Erythroblast (primary cell): ENCODE measurements at regions not wholly inside any gene's neighbourhood (a gene's known extent, or its start where the extent isn't known, plus 50 kb on each side); places are given as distances from the start of the nearest gene placed in this dataset.

ENCODE experiments used
- GATA1 ChIP-seq: IDR thresholded peaks from 2 replicates; pipeline ENCODE4 v1.6.1; 2011; ENCODE audit warnings: low read depth, mild to moderate bottlenecking, control low read depth, low read length, moderate library complexity
- POLR2A ChIP-seq: IDR thresholded peaks from 2 replicates; pipeline ENCODE4 v1.6.1; 2011; ENCODE audit warnings: mild to moderate bottlenecking, low read length

DNA sequence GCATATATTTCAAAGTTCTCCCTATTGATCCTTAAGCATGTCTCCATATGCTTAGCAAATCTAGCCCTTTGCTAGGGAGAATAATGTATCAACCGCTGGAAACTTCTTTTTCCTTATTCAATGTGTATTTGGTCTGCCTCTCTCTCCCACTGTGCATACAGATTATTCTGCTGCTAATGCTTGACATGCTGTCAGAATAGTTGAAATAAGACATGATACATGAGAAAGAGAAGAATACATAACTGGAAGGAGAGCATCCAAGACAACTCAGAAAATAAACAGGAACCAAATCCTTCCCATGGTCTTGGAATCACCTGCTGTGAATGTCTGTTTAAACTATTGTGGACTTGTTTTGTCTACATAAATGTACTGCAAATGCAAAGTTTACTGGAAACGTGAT, 1103.0 kb downstream of the EFNB2 start:
- no peak for TF ChIP-seq POLR2A
- TF ChIP-seq GATA1: no peak
